UCSD-AML1 (cell line): ENCODE measurements at regions not wholly inside any gene's neighbourhood (a gene's known extent, or its start where the extent isn't known, plus 50 kb on each side); places are given as distances from the start of the nearest gene placed in this dataset.

Experiments
- DNase-seq: peaks from one replicate; lab custom pipeline; 2025; ENCODE audit not compliant: unreplicated experiment; lab: John Stamatoyannopoulos, UW

- DNase-seq = no peak
These were observed 199.3 kb downstream of the NCK2 start for GRCh38 chr2:105943977-105944376.
